WERI-Rb-1 (cell line): ENCODE measurements at regions not wholly inside any gene's neighbourhood (a gene's known extent, or its start where the extent isn't known, plus 50 kb on each side); places are given as distances from the start of the nearest gene placed in this dataset.

ENCODE experiments used
- DNase-seq: peaks from one replicate; pipeline ENCODE4 v3.0.0-alpha.2; 2020
- H3K27ac ChIP-seq: fragments of 250-450 bp; sonication (Bioruptor Pico); 2 replicates; pipeline ENCODE4 v1.5.1; 2020; ENCODE audit warnings: mild to moderate bottlenecking, moderate library complexity
- H3K27me3 ChIP-seq: fragments of 250-450 bp; sonication (Bioruptor Pico); 2 replicates; pipeline ENCODE4 v1.5.1; 2021; ENCODE audit warnings: mild to moderate bottlenecking, low read depth, moderate library complexity; ENCODE audit not compliant: insufficient read depth, severe bottlenecking
- H3K36me3 ChIP-seq: fragments of 250-450 bp; sonication (Bioruptor Pico); 2 replicates; pipeline ENCODE4 v1.5.1; 2020; ENCODE audit warnings: mild to moderate bottlenecking, moderate library complexity
- H3K4me3 ChIP-seq: 2 replicates; pipeline ENCODE4 v1.5.1; 2011; ENCODE audit warnings: low read depth, mild to moderate bottlenecking, control low read depth, low read length
- H3K9me3 ChIP-seq: fragments of 250-450 bp; sonication (Bioruptor Pico); 2 replicates; pipeline ENCODE4 v1.5.1; 2021; ENCODE audit warnings: mild to moderate bottlenecking, moderate library complexity; ENCODE audit not compliant: severe bottlenecking
- CTCF ChIP-seq: IDR thresholded peaks from 2 replicates; pipeline ENCODE4 v1.5.1; 2011; ENCODE audit warnings: low read depth, mild to moderate bottlenecking, control low read depth, inconsistent platforms, low read length

DNA sequence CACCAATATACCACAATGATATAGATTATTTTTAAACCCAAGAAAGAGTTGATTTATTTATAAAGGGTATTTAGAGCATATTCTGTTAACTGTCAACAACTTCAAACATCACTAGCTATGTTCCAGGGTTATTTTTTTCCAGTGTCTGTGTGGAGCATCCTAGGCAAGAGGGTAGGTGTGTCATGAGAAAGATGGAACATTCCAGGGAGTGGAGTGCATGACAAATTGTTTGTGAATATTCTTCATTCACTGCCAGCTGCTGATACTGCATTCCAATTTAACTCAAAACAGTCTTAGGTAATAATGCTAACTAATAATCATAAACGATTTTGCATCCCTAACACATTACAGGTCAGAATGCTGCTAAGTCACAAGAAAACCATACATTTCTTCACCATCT is 148.7 kb upstream of the RASGEF1B start:
- TF ChIP-seq CTCF, result no peak
- Histone ChIP-seq H3K27ac (no peak overlapping the region), H3K36me3 (no peaks in the 10 kb centered on the region), H3K27me3 (no peaks in the 10 kb centered on the region), H3K9me3 (peaks cover 4% of the 10 kb centered on the region), H3K4me3 (no peak overlapping the region)
- no peak for DNase-seq

DNA sequence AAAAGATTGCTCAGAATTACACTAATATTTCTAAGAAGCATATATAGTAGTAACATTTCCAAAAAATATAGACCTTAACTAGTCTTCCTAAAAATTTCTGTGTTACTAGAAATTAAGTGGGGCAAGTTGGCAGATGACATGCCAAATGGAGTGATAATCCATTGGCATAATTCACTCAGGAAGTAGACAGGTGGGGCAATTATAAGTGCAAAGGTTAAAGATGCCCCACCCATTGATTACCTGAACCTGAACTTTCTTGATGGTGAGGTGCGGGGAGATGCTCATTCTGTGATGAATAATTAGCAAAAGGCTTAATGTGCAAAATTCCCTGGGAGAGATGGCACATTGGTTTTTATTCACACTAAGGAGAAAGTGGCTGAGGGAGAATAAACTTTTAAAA is 145.8 kb upstream of the RASGEF1B start:
- no peaks in the 10 kb centered on the region for H3K36me3 ChIP-seq
- H3K9me3 ChIP-seq, result peaks cover 7% of the 10 kb centered on the region
- no peak overlapping the region for H3K27ac ChIP-seq
- H3K4me3 ChIP-seq, result no peak overlapping the region
- no peak for TF ChIP-seq CTCF
- DNase-seq, result no peak
- no peaks in the 10 kb centered on the region for H3K27me3 ChIP-seq

GRCh38 chr4:81611221-81611620 is 139.5 kb upstream of the RASGEF1B start:
- H3K36me3 ChIP-seq, result no peaks in the 10 kb centered on the region
- H3K27ac ChIP-seq, result no peak overlapping the region
- DNase-seq, result no peak
- no peaks in the 10 kb centered on the region for H3K27me3 ChIP-seq
- TF ChIP-seq CTCF, result no peak
- peaks cover 2% of the 10 kb centered on the region for H3K9me3 ChIP-seq
- no peak overlapping the region for H3K4me3 ChIP-seq

DNA sequence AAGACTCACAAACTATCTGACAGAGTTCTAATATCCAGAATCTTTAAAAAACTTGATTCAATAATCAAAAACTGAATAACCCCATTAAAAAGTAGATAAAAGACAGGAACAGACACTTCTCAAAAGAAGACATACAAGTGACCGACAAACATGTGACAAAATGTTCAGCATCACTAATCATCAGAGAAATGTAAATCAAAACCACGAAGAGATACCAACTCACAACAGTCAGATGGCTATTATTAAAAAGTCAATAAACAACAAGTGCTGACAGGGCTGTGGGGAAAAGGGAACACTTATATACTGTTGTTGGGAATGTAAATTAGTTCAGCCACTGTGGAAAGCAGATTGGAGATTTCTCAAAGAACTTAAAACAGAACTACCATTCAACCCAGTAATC is 138.1 kb upstream of the RASGEF1B start:
- Histone ChIP-seq H3K4me3 (no peak overlapping the region), H3K36me3 (no peaks in the 10 kb centered on the region), H3K27ac (no peak overlapping the region), H3K27me3 (no peaks in the 10 kb centered on the region), H3K9me3 (peaks cover 2% of the 10 kb centered on the region)
- DNase-seq, result no peak
- no peak for TF ChIP-seq CTCF

DNA sequence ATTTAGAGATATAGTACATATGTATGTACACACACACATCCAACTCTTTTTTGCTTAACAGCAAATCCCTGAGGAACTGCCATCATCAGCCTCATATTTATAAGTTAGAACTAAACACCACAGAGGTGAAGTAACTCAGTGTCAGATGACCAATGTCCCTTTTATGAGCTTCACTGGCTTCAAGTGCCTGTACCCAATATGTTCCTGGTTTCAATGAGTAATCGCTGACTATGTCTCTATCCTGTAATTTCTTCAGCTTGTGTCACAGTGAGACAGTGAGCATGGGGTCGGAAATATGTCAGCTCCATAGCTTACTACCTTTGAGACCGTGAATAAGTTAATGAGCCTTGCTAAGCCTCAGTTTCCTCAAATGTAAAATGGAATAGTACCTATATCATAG is 136.2 kb upstream of the RASGEF1B start:
- no peaks in the 10 kb centered on the region for H3K36me3 ChIP-seq
- H3K27ac ChIP-seq, result no peak overlapping the region
- TF ChIP-seq CTCF, result no peak
- no peaks in the 10 kb centered on the region for H3K9me3 ChIP-seq
- no peaks in the 10 kb centered on the region for H3K27me3 ChIP-seq
- no peak overlapping the region for H3K4me3 ChIP-seq
- no peak for DNase-seq

DNA sequence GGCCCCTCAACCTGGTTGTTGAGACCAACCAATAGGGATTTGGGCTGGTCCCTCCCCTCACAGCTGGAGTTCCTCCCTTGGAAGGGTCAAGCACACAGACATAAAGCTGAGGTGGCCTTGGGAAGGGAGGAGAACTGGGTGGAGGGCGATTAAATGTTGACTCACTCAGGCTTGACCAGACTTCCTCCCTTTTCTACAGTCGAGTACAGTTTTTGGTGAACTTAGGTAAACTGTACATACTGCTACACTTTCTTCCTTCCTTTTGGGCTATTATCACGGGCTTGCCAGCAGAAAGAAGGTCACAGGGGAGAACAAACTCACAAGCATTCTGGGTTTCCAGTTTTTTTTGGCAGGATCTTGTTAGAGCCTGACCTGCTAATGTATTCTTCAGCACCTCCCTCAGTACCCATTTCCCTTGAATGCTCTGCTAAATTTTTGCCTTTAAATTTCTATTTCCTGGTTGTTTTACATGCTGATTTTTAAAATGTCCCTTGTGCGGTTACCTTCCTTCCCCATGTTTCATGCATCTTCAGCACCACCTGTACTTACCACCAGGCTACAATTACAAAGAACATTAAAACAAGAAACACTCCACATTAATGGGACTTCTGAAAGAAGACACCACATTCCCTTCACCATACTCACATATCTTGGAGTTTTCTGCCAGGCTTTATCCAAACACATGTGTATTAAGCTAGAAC is 135.2 kb upstream of the RASGEF1B start:
- no peaks in the 10 kb centered on the region for H3K27me3 ChIP-seq
- no peak overlapping the region for H3K4me3 ChIP-seq
- DNase-seq, result no peak
- no peak overlapping the region for H3K27ac ChIP-seq
- no peaks in the 10 kb centered on the region for H3K9me3 ChIP-seq
- no peak for TF ChIP-seq CTCF
- H3K36me3 ChIP-seq, result no peaks in the 10 kb centered on the region
